GM23248 (cell line): ENCODE measurements at regions not wholly inside any gene's neighbourhood (a gene's known extent, or its start where the extent isn't known, plus 50 kb on each side); places are given as distances from the start of the nearest gene placed in this dataset.

Experiments used
- EZH2 ChIP-seq: fragments of 200-600 bp; sonication (generic); IDR thresholded peaks from 2 replicates; pipeline ENCODE4 v1.6.1; 2018; ENCODE audit warnings: antibody characterized with exemption, mild to moderate bottlenecking; ENCODE audit not compliant: insufficient read depth, poor library complexity, severe bottlenecking
- EZH2phosphoT487 ChIP-seq: fragments of 200-600 bp; sonication (generic); IDR thresholded peaks from 2 replicates; pipeline ENCODE4 v1.6.1; 2018; ENCODE audit warnings: antibody characterized with exemption, moderate library complexity, mild to moderate bottlenecking, low read depth; ENCODE audit not compliant: insufficient read depth

GRCh38 chr5:126358525-126358924, 64.7 kb upstream of the GRAMD2B start:
- TF ChIP-seq EZH2phosphoT487: no peak
- TF ChIP-seq EZH2: no peak
